ACHN (cell line): ENCODE measurements at regions not wholly inside any gene's neighbourhood (a gene's known extent, or its start where the extent isn't known, plus 50 kb on each side); places are given as distances from the start of the nearest gene placed in this dataset.
A peak's percentile ranks its signal among the peaks of the same experiment; 100 is the strongest.

ENCODE experiments used
- DNase-seq: peaks from one replicate; pipeline ENCODE4 v3.0.0-alpha.2; 2015
- in situ Hi-C: cut with HindIII; loops from 2 replicates; pipeline ENCODE4 v1.10.0; 2017; ENCODE audit warnings: low sequenced_read_pairs, low pct_ligation_motif_present, low pct_unique_long_range_greater_than_20kb

DNA sequence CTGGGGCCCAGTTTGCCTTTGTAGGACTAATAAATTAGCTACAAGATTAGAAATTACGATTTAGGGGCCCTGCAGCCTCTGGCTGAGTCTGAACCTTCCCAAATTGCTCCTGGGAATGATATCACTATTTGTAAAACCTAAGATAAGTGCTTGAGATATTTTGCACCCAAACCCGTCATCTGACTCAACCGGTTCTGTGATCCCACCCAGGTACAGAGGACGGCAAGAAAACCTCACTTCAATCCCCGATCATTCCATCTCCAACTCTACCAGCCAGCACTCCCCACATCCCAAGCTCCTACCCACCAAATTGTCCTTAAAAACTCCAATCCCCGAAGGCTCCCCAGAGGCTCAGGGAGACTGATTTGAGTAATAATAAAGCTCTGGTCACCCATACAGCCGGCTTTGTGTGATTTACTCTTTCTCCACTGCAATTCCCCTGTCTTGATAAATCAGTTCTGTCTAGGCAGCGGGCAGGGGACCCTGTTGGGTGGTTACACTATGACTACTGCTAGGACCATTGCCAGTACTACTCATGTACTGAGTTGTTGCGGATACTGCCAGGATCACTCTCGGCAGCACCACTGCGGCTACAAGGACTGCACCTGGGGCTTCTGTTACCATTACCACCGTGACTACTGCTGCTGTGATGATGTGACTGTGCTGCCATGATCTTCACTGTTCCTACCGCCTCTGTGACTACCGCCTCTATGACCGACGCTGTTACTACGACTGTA is 73.1 kb downstream of the IRF8 start:
- DNase-seq: no peak
- in situ Hi-C loops: no loop called here

DNA sequence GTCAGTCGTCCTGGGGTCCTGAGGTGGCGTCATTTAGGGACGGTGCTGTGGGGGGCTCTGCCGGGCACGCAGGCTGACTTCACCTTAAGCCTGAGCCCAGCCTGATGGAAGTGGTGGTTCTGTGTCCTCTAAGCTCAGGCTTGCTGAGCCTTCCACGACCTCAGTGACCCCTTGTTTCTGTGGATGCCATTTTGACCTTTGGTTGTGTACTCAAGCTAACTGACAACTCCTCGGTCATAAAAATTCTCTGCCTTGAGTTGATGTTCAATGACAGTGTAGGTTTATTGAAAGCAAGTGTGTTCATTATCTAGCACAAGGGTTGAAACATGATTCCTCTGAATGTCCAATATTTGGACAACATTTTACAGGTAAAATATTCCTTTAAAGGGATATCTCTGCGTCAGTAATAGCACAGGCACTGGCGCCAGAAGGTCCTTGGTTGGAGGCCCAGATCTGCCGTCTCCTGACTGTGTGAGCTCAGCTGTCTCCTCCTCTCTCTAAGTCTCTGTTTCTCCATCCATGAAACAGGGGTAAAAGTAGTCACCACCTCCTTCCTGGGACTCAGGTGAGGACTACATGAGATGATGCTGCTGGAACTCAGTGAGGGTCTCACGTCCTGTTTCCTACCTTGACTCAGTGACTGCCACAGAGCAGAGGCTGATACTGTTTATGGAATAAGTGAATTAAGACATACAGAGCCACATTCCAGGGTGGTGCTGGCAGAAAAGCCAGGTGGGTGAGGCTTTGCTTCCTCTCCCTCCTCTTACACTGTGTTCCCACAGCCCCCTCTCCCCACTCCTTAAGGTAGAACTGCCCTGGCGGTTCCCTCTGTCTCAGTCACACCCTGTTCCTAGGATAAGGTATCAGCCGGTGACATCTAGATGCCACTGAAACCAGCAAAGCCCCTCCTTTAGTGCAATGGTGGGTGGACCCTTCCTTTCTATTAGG is 75.7 kb downstream of the IRF8 start:
- in situ Hi-C loops: no loop called here
- DNase-seq: no peak

DNA sequence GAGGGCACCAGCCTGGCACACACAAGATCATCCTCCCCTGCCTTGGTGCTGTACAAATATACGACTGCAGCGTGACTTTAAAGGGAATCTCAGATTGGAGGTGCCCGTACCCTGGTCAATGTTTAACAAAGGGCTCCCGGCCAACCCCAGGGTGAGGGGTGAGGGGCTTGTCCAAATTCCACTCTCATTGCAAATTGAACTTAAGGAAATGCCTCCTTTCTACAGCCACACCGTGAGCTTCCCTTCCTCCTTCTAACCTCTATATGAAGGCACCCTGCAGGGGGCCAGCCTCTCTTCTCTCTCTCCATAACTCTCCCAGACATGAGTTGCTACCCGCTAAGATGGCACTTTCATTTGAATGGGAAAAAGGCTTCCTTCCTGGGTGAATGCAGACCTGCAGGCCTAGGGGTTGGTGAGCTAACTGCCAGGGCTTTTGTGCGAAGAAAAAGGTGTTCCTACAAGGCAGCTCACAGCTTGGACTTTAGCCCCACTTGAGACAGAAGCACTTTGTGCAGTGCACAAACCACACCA is 76.6 kb downstream of the IRF8 start:
- in situ Hi-C loops: no loop called here
- no peak for DNase-seq

DNA sequence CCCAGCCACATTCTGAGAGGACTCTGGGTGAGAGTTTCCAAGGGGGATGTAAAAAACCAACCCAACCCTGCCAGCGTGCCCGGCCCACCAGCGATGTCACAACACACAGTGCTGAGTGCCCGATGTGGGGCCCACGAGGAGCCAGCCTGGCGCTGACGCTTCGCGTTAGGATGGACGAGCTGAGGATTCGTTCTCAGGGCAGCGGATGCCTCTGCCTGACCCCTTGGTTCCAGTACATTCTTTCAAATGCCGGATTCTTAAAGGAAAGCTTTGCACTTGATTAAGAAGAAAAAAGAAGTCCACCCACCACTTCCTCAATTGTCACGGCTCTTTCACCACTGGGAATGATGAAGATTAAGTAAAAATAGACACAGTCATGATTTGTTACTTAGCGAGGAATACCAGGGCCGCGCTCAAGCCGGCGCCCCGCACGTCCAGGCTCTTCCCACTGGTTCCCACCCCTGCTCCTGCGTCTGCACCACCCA is 79.4 kb downstream of the IRF8 start:
- no peak for DNase-seq
- in situ Hi-C loops: no loop called here

DNA sequence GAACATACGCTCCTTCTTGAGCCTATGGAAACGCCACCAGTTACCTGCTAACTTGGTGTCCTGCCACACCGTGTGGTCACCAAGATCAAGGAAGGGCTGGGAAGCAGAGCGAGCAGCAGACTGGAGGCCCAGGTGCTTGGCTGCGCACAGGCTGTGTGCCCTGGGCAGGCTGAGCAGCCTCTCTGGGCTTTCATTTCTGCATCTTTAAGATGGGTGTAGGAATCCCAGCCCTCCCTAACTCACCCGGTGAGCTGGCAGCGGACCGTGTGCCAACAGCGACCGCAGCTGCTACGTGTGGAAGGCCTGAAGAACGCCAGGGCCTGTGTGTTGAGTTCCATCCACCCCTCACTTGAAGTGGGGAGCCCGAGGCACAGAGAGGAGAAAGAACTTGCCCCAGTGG is 80.0 kb downstream of the IRF8 start:
- no peak for DNase-seq
- in situ Hi-C loops: no loop called here

DNA sequence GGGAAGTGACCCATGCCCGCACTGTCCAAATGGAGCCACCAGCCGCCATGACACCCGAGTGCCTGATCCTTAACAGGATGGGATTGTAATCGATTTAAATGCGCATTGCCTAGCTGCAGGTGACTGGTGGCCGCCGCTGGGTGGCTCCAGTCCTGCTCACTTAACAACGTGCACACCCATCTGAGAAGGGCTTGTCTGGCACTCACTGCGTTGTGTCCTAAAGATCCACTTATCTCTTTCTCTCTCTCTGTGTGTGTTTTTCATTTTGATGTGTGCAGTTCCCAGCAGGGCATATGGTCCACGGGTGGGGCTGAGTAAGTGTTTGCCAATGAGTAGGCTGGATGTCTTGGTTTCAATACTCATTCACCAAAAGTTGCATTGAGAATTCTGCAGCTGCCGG is 80.6 kb downstream of the IRF8 start:
- in situ Hi-C loops: no loop called here
- no peak for DNase-seq

DNA sequence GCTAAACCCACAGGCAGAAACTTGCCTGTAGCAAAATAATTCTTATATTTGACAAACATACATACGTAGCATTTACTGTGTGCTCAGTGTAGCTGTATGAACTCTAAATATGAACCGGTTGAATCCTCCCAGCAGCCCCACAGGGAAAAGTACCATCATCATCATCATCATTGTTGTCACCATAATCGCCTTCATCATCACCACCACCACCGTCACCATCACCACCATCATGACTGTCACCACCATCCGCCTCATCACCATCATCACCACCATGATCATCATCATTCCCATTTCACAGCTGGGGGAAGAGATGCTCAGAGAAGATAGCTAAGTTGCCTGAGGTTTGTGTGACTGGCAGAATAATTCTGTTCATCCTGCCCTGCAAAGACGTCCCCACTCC is 81.7 kb downstream of the IRF8 start:
- in situ Hi-C loops: no loop called here

DNA sequence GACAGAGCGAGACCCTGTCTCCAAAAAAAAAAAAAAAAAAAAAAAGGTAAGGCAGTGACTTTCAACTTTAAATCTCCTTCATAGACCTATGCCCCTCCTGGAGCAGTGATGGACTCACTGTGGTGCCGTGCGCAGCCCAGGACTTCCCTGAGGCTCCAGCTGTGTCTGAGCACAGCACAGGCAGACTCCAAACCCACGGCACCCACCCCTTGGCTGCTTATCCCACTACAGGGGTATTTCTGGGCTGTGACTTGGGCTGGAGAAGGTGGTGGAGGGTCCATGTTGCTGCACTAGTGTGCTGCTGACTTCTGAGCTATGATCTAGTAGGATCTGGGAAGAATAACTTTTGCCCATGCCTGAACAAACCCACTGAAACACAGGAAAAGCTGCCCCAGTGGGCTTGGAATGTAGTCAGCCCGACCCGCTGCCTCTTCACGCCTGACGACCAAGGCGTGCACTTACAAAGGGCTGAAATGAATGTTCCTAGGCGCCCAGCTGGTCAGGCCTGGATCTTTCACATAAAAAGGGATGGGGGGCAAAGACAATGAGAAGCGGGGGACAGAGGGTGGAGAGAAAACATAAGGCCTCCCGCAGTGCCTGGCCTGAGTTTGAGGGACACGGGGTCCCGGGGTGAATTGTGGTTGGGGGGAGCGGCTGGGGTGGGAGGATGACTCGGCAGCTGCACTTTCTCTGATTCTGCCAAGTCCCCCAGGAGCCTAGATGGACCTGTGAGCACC is 83.0 kb downstream of the IRF8 start:
- in situ Hi-C loops: no loop called here
- no peak for DNase-seq

More for the DNA sequence above, 81.7 kb downstream of the IRF8 start:
- DNase-seq: no peak

DNA sequence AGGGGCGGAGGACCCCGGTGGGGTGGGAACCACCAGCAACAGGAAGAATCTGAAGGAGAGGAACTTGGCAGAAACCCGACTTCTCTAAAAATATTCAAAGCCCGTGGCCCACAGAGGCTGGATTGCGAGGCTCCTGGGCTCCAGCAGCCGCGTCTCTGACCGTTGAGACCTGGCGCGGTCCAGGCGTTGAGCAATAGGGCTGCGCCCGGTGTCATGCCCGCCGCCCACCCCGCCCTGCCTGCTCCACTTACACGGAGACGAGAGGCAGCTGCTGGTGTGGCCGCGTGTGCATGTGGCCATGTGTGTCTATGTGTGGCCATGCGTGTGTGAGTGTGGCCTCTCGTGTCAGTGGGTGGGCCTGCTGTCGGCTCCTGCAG is 83.6 kb downstream of the IRF8 start:
- DNase-seq: no peak
- in situ Hi-C loops: no loop called here

DNA sequence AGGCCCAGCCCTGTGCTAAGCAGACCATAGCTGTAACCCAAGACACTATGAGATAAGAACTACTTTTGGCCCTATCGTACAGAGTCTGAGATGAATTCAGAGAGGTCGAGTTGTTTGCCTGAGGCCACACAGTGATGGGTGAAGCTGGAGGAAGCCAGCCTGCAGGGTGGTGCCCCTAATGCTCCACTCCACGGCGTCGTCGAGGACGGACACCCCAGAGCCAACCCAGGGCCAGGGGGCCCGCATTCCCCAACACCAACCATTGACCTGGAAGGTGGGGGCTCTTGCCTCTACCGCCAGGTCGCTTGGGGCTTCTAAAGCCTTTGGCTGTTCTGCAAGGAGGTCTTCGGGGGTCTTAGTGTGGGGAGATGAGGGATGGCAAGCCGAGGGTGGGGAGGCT is 84.1 kb downstream of the IRF8 start:
- in situ Hi-C loops: no loop called here
- no peak for DNase-seq

DNA sequence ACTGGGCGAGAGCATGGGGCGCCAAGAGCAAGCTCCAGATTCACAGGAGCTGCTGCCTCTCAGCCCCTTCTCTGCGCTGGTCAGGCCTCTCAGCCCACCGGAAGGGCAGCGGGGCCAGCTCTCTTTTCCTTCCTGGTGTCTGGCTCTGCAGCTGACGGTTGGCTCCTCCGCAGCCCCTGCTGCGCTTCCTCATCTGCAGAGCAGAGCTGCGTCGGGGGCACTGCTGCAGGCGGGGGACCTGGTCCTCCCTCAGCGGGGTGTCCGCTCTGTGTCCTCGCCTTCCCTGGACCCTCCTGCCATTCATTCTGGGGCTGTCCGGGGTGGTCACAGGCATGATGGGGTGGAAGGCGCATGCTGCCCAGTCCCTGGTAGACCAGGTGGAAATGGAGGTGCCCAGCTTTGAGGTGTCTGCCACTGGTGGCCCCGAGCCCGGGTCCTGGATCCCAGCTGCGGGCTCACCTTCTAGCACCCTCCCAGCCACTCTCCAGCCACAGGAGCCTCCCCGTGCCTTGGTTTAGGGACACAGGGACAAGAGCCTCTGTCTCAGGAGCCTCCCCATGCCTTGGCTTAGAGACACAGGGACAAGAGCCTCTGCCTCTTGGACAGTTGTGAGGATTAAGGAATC is 84.8 kb downstream of the IRF8 start:
- no peak for DNase-seq
- in situ Hi-C loops: no loop called here

DNA sequence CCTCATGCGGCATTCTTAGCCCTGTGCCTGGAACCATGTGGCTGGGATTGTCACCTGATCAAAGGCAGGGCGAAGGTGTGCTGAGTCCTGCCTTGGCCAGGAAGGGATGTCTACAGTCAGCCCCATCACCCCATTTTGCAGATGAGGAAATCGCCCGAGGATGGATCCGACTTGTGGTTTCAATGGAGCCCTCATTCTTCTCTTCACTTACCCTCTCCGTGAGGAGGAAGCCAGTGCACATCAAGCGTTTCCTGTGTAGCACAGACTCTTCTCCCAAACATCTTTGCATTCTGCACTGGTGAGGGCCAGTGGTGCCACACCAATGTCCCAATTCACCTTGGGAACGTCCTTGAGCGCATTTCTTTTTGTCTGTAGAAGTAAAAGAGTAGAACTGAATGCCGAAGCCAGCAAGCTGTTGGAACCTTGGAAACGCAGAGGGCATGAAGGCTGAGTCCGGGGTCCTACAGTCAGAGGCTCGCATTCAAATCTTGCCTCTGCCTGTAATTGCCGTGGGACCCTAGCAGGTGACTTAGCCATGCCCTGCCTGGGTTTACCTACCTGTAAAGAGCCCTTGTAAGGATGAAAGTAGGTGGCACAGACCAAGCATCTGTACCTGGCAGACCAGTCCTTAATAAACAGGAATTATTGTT is 85.4 kb downstream of the IRF8 start:
- in situ Hi-C loops: no loop called here
- DNase-seq: no peak

DNA sequence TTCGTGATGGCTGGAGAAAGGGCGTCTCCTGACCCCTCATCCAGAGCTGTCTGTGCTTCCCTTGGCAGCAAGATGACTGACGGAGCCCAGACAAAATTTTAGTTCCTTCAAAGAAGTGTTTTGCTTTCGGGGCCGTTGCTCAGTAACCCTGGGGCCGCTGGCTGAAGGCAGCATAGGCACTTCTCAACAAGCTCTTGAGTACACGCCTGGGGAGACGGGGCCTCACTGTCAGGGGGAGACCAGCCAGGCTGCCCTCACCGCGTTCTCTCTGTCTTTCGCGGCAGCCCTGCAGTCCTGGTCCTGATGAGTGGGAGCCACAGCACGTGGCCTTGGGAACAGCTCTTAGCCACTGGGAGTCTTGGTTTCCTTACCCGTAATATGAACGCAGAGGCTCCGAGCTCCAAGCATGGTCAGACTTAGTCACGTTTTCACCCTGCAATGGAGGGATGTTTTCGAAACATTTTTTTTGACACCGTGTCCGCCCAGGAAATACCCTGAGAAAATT is 86.0 kb downstream of the IRF8 start:
- in situ Hi-C loops: no loop called here
- DNase-seq: no peak

DNA sequence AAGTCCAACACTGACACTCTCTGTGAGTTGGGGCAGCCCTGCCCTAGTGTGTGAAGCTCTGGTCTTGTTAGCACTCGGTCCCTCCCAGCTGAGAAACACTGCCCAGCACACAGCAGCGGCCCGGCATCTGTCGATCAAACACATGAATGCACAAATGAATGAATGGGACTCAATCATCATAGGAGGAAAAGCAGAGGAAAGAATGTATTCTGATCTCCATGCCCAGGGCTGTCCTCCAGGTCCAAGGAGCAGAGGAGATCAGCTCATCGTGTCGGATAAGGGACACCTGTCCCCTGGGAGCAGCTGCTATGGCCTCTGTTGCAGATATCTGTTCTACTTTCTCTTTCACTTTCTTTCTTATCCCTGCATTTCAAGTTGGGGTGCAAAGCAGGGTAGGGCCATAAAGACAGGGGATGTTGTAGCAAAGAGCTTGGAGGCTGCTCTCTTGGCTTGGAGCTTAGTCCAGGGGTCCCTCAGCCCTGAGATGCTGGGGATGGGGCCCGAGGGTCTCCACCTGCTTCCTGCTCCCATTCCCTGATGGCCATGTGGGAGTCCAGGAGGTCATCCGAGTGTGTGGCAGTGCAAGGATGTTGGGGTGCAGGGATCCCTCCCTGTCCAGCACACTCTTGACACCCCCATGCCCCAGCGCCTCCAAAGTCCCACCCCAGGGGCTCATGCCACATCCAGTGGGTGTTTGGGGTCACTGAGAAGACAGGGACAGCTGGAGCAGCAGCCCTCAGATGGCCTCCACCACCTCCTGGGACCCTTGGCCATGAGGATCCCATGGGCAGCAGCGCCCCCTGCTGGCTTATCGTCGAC is 88.2 kb downstream of the IRF8 start:
- in situ Hi-C loops: no loop called here
- DNase-seq: peak; percentile 17

DNA sequence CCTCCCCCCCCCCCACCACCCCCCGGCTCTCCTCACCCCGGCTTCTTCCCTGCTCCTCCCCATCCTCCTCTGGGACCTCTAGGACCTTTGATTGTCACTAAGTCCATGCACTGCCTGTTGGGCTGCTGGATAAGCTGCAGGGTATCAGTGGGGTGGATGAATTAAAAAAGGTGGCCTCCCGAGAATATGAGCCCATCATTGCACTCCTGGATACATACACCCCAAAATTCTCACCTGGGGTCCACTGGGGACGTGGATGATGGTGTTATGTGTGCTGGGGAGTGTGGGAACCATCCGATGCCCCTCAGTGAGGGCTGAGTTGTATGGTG is 88.8 kb downstream of the IRF8 start:
- in situ Hi-C loops: no loop called here
- no peak for DNase-seq

DNA sequence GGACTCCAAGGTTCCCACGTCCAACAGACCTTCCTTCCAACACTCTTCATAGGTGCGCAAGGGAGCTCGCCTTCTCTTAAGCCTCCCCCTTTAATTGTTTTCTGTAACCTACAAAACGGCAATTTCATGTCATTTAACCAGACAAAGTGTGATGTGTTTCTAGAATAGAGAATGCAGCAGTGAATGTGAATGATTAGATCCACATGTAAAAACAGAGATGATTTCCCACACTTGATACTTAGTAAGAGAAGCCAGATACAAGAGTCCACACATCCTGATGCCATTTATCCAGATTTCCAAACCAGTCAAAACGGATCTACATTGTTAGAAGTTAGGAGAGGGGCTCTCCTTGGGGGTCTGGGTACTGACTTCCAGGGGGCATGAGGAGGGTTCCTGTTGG is 89.3 kb downstream of the IRF8 start:
- in situ Hi-C loops: no loop called here
- DNase-seq: no peak

DNA sequence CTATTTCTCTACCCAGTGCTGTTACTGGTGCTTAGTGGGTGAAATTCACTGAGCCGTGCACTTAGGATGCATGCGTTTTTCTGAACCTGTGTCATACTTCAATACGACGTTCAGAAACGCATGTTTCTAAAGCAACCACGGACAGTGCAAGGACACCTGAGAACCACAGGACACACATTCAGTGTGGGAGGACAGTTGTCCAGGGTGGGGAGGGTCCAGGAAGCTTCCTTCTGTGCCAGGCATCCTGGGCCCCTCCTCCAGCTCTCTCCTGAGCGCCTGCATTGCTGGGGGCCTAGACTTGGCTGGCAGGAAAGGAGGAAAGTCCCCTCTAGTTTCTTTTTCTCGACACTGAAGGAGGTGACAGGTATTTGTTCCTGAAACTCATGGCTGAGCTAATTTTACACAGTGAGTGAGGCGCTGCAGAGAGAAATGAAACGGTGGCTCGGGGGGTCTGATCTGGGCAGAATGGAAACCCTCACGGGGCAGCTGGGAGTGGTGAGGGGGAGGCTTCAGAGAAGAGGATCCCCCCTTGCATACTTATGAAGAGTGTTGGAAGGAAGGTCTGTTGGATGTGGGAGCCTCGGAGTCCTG is 89.9 kb downstream of the IRF8 start:
- DNase-seq: no peak
- in situ Hi-C loops: no loop called here
